GM19324 (cell line): ENCODE measurements at regions not wholly inside any gene's neighbourhood (a gene's known extent, or its start where the extent isn't known, plus 50 kb on each side); places are given as distances from the start of the nearest gene placed in this dataset.

Experiments used
- ATAC-seq: cut with Tn5 transposase; IDR thresholded peaks from one replicate; pipeline ENCODE4 v1.9.1; 2021; ENCODE audit warnings: mild to moderate bottlenecking, moderate library complexity; ENCODE audit not compliant: unreplicated experiment, low FRiP score

- ATAC-seq = no peak
These were observed 53.8 kb upstream of the CYRIA start for GRCh38 chr2:16719485-16719808.

GRCh38 chr2:16718576-16719484, 53.2 kb upstream of the CYRIA start:
- ATAC-seq = no peak

GRCh38 chr2:16717477-16717876, 51.8 kb upstream of the CYRIA start:
- no peak for ATAC-seq

GRCh38 chr2:16716944-16717343, 51.3 kb upstream of the CYRIA start:
- ATAC-seq = no peak

GRCh38 chr2:16716024-16716423, 50.4 kb upstream of the CYRIA start:
- ATAC-seq = no peak
